ENCODE measurements at regions not wholly inside any gene's neighbourhood (a gene's known extent, or its start where the extent isn't known, plus 50 kb on each side); places are given as distances from the start of the nearest gene placed in this dataset.
A peak's percentile ranks its signal among the peaks of the same experiment; 100 is the strongest.

GRCh38 chr2:222108497-222108896, 190.3 kb downstream of the PAX3 start:
- Histone ChIP-seq H3K27ac (no peak overlapping the region), H3K4me2 (no peak overlapping the region), H4K20me1 (no peaks in the 10 kb centered on the region), H3K36me3 (no peaks in the 10 kb centered on the region), H3K9me3 (replicated peaks in 1 of 11) (no peaks in the 10 kb centered on the region), H3K27me3 (no peaks in the 10 kb centered on the region), H3K9ac (no peak overlapping the region), H3K4me3 (no peak overlapping the region), H3K4me1 (no peaks in the 10 kb centered on the region)
- no peak for TF ChIP-seq Cebpa-rat (IDR thresholded peaks at IDR 0.05)

GRCh38 chr2:222105046-222105445, 193.8 kb downstream of the PAX3 start:
- Histone ChIP-seq H3K36me3 (no peaks in the 10 kb centered on the region), H3K27me3 (no peaks in the 10 kb centered on the region), H4K20me1 (no peaks in the 10 kb centered on the region), H3K4me2 (no peak overlapping the region), H3K4me1 (no peaks in the 10 kb centered on the region), H3K9ac (no peak overlapping the region), H3K27ac (no peak overlapping the region), H3K9me3 (replicated peaks in 1 of 11) (no peaks in the 10 kb centered on the region), H3K4me3 (no peak overlapping the region)
- TF ChIP-seq Cebpa-rat (IDR thresholded peaks at IDR 0.05) = no peak

DNA sequence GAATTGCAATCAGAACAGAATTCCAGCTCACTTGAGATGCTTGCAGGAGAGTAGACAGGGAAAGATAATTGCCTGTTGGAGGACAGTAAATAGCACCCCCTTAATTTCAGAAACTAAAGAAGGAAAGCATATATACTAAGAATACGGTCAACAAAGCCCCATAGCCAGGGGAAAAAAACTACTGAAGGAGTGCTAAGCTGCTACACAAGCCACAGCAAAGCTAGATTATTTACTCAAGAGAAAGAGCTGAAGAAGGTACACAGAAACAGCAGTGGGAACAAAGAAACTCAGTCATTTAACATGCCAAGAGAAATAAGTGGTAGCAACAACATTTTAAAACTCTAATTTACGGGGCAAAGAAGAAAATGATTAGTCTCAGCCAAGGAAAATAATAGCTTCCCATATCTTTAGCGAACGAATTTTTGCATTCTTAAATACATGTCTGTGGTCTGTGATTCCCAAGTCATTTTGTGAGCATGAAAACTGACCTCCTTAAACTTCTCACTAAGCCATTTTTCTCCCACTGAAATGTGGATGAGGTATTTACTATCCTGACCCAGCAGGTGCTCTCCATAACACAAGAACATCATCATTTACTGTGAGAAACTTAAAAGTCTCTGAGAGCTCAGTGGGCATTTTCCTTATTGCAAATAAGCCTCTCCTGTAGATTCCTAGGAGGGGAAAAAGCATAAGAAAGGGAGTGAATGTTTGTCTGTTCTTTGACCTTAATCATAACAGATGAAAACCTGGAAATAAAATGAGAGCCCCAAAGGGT, 196.0 kb downstream of the PAX3 start:
- Histone ChIP-seq H3K27me3 (no peaks in the 10 kb centered on the region), H3K9ac (no peak overlapping the region), H3K36me3 (no peaks in the 10 kb centered on the region), H4K20me1 (no peaks in the 10 kb centered on the region), H3K4me2 (no peak overlapping the region), H3K4me1 (no peaks in the 10 kb centered on the region), H3K27ac (no peak overlapping the region), H3K4me3 (no peak overlapping the region), H3K9me3 (replicated peaks in 1 of 11) (no peaks in the 10 kb centered on the region)
- TF ChIP-seq Cebpa-rat (IDR thresholded peaks at IDR 0.05) = no peak

- H4K20me1 ChIP-seq = no peaks in the 10 kb centered on the region
- H3K27ac ChIP-seq = no peak overlapping the region
- H3K4me3 ChIP-seq = no peak overlapping the region
- H3K27me3 ChIP-seq = no peaks in the 10 kb centered on the region
- H3K9ac ChIP-seq = no peak overlapping the region
- H3K9me3 ChIP-seq (replicated peaks in 1 of 11) = no peaks in the 10 kb centered on the region
- H3K4me1 ChIP-seq = no peaks in the 10 kb centered on the region
- H3K36me3 ChIP-seq = no peaks in the 10 kb centered on the region
- 0 out of 22 replicates have a peak, but pooled peaks of 1 of the 11 experiments have one; percentile 11 for TF ChIP-seq Cebpa-rat (IDR thresholded peaks at IDR 0.05)
- H3K4me2 ChIP-seq = no peak overlapping the region
Measured at GRCh38 chr2:222100704-222101699, 197.8 kb downstream of the PAX3 start.

- Histone ChIP-seq H3K27me3 (no peaks in the 10 kb centered on the region), H3K9me3 (replicated peaks in 1 of 11) (peaks cover 0 to 19% (median 9%) of the 10 kb centered on the region in 11 experiments; a peak in 10 of 22 replicates), H3K4me3 (no peak overlapping the region), H3K4me1 (peaks cover 0 to 17% (median 0%) of the 10 kb centered on the region in 10 experiments; a peak in 5 of 20 replicates), H4K20me1 (no peaks in the 10 kb centered on the region), H3K36me3 (no peaks in the 10 kb centered on the region), H3K4me2 (no peak overlapping the region), H3K9ac (no peak overlapping the region), H3K27ac (no peak overlapping the region)
- TF ChIP-seq Cebpa-rat (IDR thresholded peaks at IDR 0.05) = no peak
Measured at GRCh38 chr2:222088561-222088960, 210.2 kb downstream of the PAX3 start.

- no peaks in the 10 kb centered on the region for H3K27me3 ChIP-seq
- H3K9me3 ChIP-seq (replicated peaks in 1 of 11) = peaks cover 0 to 19% (median 9%) of the 10 kb centered on the region in 11 experiments; a peak in 10 of 22 replicates
- no peak overlapping the region for H3K27ac ChIP-seq
- no peak for TF ChIP-seq Cebpa-rat (IDR thresholded peaks at IDR 0.05)
- H3K9ac ChIP-seq = no peak overlapping the region
- H3K4me1 ChIP-seq = peaks cover 0 to 12% (median 0%) of the 10 kb centered on the region in 10 experiments; a peak in 5 of 20 replicates
- H3K4me3 ChIP-seq = no peak overlapping the region
- no peaks in the 10 kb centered on the region for H4K20me1 ChIP-seq
- H3K4me2 ChIP-seq = no peak overlapping the region
- H3K36me3 ChIP-seq = no peaks in the 10 kb centered on the region
Measured at GRCh38 chr2:222087998-222088397, 210.8 kb downstream of the PAX3 start.

DNA sequence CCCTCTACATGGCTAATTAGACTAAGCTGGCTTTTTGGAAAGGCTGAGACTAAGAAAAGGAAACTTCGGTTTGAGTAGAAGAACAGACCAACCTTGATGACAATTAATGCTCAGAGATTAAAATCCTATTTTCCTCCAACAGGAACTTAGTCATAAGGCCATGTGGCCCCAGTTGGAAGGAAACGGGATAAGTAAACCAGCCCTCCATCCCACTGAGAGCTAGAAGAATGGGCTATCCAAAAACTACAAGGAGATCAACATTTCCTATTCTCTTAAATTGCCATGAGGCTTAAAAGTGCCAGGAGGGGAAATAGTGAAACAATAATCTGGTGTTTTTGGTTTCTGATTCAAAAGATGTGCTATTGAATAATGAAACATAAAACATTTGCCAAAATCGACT, 216.6 kb downstream of the PAX3 start:
- Histone ChIP-seq H3K36me3 (no peaks in the 10 kb centered on the region), H3K27me3 (no peaks in the 10 kb centered on the region), H3K4me2 (no peak overlapping the region), H3K9ac (no peak overlapping the region), H3K4me1 (no peaks in the 10 kb centered on the region), H3K9me3 (replicated peaks in 1 of 11) (peaks cover 0 to 19% (median 9%) of the 10 kb centered on the region in 11 experiments; a peak in 10 of 22 replicates), H3K4me3 (no peak overlapping the region), H4K20me1 (no peaks in the 10 kb centered on the region), H3K27ac (no peak overlapping the region)
- TF ChIP-seq Cebpa-rat (IDR thresholded peaks at IDR 0.05) = no peak

DNA sequence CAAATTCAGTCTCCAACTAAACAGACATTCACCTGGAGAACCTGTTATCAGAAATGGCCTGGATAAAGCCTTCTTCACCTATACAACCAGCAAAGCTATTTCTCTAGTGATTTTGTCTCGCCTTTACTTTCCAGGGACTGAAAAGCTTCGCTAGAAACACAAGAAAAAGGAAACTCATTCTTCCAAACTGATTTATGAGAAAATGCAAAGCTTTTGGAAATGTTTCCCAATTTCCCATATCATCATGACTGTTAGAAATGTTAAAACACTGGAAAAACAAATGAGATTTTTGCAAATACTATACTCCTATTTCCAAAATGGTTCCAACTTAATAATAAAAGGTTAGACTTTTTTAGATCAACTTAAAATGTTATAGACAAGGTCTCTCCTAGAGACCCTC, 218.7 kb downstream of the PAX3 start:
- no peak overlapping the region for H3K4me3 ChIP-seq
- H4K20me1 ChIP-seq = no peaks in the 10 kb centered on the region
- no peak overlapping the region for H3K27ac ChIP-seq
- H3K9me3 ChIP-seq (replicated peaks in 1 of 11) = peaks cover 0 to 6% (median 0%) of the 10 kb centered on the region in 11 experiments; a peak in 1 of 22 replicates
- H3K36me3 ChIP-seq = no peaks in the 10 kb centered on the region
- H3K27me3 ChIP-seq = no peaks in the 10 kb centered on the region
- no peak for TF ChIP-seq Cebpa-rat (IDR thresholded peaks at IDR 0.05)
- H3K4me1 ChIP-seq = no peaks in the 10 kb centered on the region; a peak in 1 of 20 replicates
- no peak overlapping the region for H3K4me2 ChIP-seq
- no peak overlapping the region for H3K9ac ChIP-seq

DNA sequence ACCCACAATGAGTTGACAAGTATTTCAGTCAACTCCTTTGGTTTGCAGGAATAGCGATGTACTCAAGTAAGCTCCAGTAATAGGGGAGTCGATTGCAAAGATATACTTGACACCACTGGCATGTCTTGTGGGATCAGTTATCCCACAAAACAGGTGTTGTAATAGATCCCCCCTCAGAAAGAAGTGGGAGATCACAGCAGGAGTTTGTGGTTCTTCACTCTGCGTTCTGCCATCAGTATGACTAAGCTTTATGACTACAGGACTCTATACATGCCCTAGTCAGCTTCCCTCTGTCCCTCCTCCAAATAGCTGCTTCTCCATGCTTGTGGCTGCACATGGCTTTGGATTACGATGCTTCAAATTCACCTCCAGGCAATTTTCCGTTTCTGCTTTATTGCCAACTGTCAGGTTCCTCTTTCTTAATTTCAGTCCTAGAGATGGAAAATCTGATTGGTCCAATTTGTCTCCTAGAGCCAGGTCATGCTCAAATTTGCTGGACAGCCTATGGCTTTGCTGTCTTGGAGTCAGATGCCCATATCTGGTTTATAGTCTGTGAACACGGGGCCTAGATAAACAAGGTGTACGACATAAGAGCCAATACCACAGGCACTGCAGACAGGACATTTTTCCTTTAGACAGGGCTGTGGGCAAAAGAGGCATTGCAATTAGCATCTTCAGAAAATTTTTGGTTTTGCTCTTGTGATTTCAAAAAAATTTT, 221.7 kb downstream of the PAX3 start:
- Histone ChIP-seq H3K9ac (no peak overlapping the region), H3K4me2 (no peak overlapping the region), H3K9me3 (replicated peaks in 1 of 11) (no peaks in the 10 kb centered on the region), H3K4me3 (no peak overlapping the region), H3K27ac (no peak overlapping the region), H3K36me3 (no peaks in the 10 kb centered on the region), H3K4me1 (no peaks in the 10 kb centered on the region; a peak in 1 of 20 replicates), H4K20me1 (no peaks in the 10 kb centered on the region), H3K27me3 (no peaks in the 10 kb centered on the region)
- no peak for TF ChIP-seq Cebpa-rat (IDR thresholded peaks at IDR 0.05)

Data from BLaER1 treated with 17β-estradiol and CSF1 and Interleukin-3, amounts not matched to agents 10 nM and 100 nM (cell line).